ENCODE measurements at regions not wholly inside any gene's neighbourhood (a gene's known extent, or its start where the extent isn't known, plus 50 kb on each side); places are given as distances from the start of the nearest gene placed in this dataset.

GRCh38 chr6:74249658-74250057, 553.7 kb downstream of the CD109 start:
- TF ChIP-seq CTCF (IDR thresholded peaks at IDR 0.05 in 8 of 11, conservative IDR thresholded peaks at IDR 0.05 in 3 of 11) = no peak
- no peak for TF ChIP-seq POLR2A (IDR thresholded peaks at IDR 0.05)
